GM12864 (cell line): ENCODE measurements at regions not wholly inside any gene's neighbourhood (a gene's known extent, or its start where the extent isn't known, plus 50 kb on each side); places are given as distances from the start of the nearest gene placed in this dataset.

Source experiments
- DNase-seq: peaks from one replicate; pipeline ENCODE4 v3.0.0-alpha.2; 2011; ENCODE audit warnings: low read depth
- H3K4me3 ChIP-seq: 2 replicates; pipeline ENCODE4 v1.5.1; 2011; ENCODE audit warnings: mild to moderate bottlenecking, low read depth, low read length, control low read depth
- CTCF ChIP-seq: IDR thresholded peaks from 2 replicates; pipeline ENCODE4 v1.5.1; 2011; ENCODE audit warnings: low read depth, mild to moderate bottlenecking, moderate library complexity, low read length, control low read depth, inconsistent platforms; ENCODE audit errors: missing control alignments

- H3K4me3 ChIP-seq, result no peak overlapping the region
- no peak for TF ChIP-seq CTCF
- no peak for DNase-seq
Measured at GRCh38 chr1:90810681-90811080, 93.6 kb upstream of the BARHL2 start.

GRCh38 chr1:90809996-90810395 lies 92.9 kb upstream of the BARHL2 start:
- DNase-seq, result no peak
- TF ChIP-seq CTCF, result no peak
- H3K4me3 ChIP-seq, result no peak overlapping the region

GRCh38 chr1:90809093-90809492 lies 92.0 kb upstream of the BARHL2 start:
- no peak for DNase-seq
- no peak overlapping the region for H3K4me3 ChIP-seq
- no peak for TF ChIP-seq CTCF

- DNase-seq, result no peak
- no peak overlapping the region for H3K4me3 ChIP-seq
- TF ChIP-seq CTCF, result no peak
Measured at GRCh38 chr1:90807329-90807728, 90.2 kb upstream of the BARHL2 start.

GRCh38 chr1:90802622-90803021 lies 85.5 kb upstream of the BARHL2 start:
- no peak for DNase-seq
- no peak for TF ChIP-seq CTCF
- no peak overlapping the region for H3K4me3 ChIP-seq

GRCh38 chr1:90800012-90800717 lies 83.1 kb upstream of the BARHL2 start:
- TF ChIP-seq CTCF, result no peak
- no peak for DNase-seq
- no peak overlapping the region for H3K4me3 ChIP-seq

- no peak for TF ChIP-seq CTCF
- no peak overlapping the region for H3K4me3 ChIP-seq
- no peak for DNase-seq
Measured at GRCh38 chr1:90799326-90799725, 82.2 kb upstream of the BARHL2 start.
